ENCODE measurements at regions not wholly inside any gene's neighbourhood (a gene's known extent, or its start where the extent isn't known, plus 50 kb on each side); places are given as distances from the start of the nearest gene placed in this dataset.

GRCh38 chr7:155998766-155999630, 186.7 kb upstream of the SHH start:
- Mint-ChIP-seq H3K36me3 (peaks cover 0 to 10% of the 10 kb centered on the region in 2 donors), H3K27ac (no peak overlapping the region), H3K9me3 (peaks cover 0 to 3% of the 10 kb centered on the region in 2 donors)
- ATAC-seq (no peak), DNase-seq (ENCODE audit: low spot score in 2 of 2) (peak in 1 of 2 donors; percentile 52)

DNA sequence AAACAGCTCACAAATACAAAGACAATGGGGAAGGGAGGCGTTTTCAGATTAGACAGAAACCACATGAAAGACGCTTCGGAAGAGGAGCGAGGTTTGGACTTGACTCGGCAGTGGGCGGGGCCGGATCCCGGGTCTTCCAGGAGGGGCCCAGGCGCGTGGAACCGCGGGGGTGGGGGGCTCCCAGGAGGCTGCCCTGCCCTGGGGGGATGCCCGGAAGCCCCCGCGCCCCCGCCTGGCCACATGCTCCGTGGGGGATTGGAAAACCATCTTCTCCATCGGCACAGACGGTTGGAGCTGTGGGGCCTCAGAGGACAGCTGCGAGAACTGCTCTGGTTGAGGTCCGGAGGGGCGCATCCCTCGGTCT, 186.0 kb upstream of the SHH start:
- peak; percentile 67 to 74 for ATAC-seq
- Mint-ChIP-seq H3K27ac (no peak overlapping the region), H3K36me3 (peaks cover 0 to 10% of the 10 kb centered on the region in 2 donors), H3K9me3 (peaks cover 2 to 3% of the 10 kb centered on the region in 2 donors)
- DNase-seq (ENCODE audit: low spot score in 2 of 2): peak; percentile 51 to 54

GRCh38 chr7:155997431-155998327, 185.4 kb upstream of the SHH start:
- ATAC-seq (peak; percentile 38 to 52), DNase-seq (ENCODE audit: low spot score in 2 of 2) (peak in 1 of 2 donors; percentile 23)
- H3K36me3 Mint-ChIP-seq: peaks cover 0 to 10% of the 10 kb centered on the region in 2 donors
- H3K27ac Mint-ChIP-seq: peak overlapping the region in 1 of 2 donors; percentile 33
- H3K9me3 Mint-ChIP-seq: peaks cover 3 to 5% of the 10 kb centered on the region in 2 donors

GRCh38 chr7:155996718-155997280, 184.5 kb upstream of the SHH start:
- Mint-ChIP-seq H3K27ac (peak overlapping the region in 1 of 2 donors; percentile 33), H3K9me3 (peaks cover 3 to 5% of the 10 kb centered on the region in 2 donors)
- ATAC-seq: peak in 1 of 2 donors; percentile 17

DNA sequence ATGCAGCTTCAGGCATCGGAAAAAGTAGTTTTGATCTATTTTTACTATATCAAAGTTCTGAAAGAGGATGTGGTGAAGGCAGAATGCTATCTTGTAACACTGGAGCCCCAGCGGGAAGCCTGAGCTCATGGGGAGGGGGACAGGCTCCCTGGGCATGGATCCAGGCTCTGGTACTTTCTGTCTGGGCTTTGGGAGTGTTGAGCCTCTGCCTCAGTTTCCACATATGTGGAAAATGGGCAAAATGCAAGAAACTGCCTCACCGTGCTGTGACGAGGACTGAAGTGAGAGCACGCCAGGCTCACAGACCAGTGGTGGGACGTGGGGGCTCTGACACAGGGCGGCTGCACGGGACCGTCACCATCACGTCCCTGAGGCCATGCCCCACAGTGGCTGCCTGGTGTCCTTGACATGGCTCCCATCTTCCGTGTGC, 182.9 kb upstream of the SHH start:
- peak in 1 of 2 donors; percentile 35 for DNase-seq (ENCODE audit: low spot score in 2 of 2)
- no peak for ATAC-seq
- Mint-ChIP-seq H3K27ac (no peak overlapping the region), H3K36me3 (peaks cover 0 to 10% of the 10 kb centered on the region in 2 donors), H3K9me3 (peaks cover 3 to 10% of the 10 kb centered on the region in 2 donors)

More at GRCh38 chr7:155996718-155997280, 184.5 kb upstream of the SHH start:
- peaks cover 0 to 10% of the 10 kb centered on the region in 2 donors for H3K36me3 Mint-ChIP-seq
- DNase-seq (ENCODE audit: low spot score in 2 of 2): no peak

GRCh38 chr7:155994279-155994811, 182.1 kb upstream of the SHH start:
- DNase-seq (ENCODE audit: low spot score in 2 of 2) (peak in 1 of 2 donors; percentile 39), ATAC-seq (no peak)
- no peak overlapping the region for H3K27ac Mint-ChIP-seq
- peaks cover 8 to 15% of the 10 kb centered on the region in 2 donors for H3K9me3 Mint-ChIP-seq
- H3K36me3 Mint-ChIP-seq: peaks cover 5 to 10% of the 10 kb centered on the region in 2 donors

- H3K27ac Mint-ChIP-seq: no peak overlapping the region
- ATAC-seq: no peak
- DNase-seq (ENCODE audit: low spot score in 2 of 2): no peak
Measured at GRCh38 chr7:155993420-155994278, 181.4 kb upstream of the SHH start.

GRCh38 chr7:155992974-155993373, 180.7 kb upstream of the SHH start:
- peaks cover 7 to 10% of the 10 kb centered on the region in 2 donors for H3K36me3 Mint-ChIP-seq
- peaks cover 7 to 17% of the 10 kb centered on the region in 2 donors for H3K9me3 Mint-ChIP-seq
- no peak for DNase-seq (ENCODE audit: low spot score in 2 of 2)
- no peak for ATAC-seq
- no peak overlapping the region for H3K27ac Mint-ChIP-seq

More at GRCh38 chr7:155993420-155994278, 181.4 kb upstream of the SHH start:
- H3K9me3 Mint-ChIP-seq: peaks cover 10 to 17% of the 10 kb centered on the region in 2 donors
- peaks cover 7 to 10% of the 10 kb centered on the region in 2 donors for H3K36me3 Mint-ChIP-seq

DNA sequence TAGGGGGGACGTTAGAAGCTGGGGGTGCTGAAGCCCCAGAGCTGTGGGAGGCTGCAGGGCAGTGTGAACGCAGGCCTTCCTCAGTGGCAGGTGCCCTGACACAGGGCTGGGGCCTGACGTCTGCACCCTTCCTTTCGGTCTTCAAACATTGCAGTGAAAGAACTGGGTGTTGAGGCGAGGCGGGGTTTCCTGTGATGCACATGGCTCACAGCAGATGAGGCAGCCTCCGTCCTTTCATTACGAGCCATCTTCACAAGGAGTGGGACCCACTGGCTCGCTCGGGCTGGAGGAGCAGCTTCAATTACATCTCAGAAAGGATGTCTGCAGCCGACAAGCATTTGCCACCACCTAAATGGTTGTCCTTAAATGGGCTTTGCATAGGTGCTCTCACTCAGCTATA, 180.3 kb upstream of the SHH start:
- Mint-ChIP-seq H3K27ac (no peak overlapping the region), H3K36me3 (peaks cover 7 to 10% of the 10 kb centered on the region in 2 donors), H3K9me3 (peaks cover 6 to 17% of the 10 kb centered on the region in 2 donors)
- DNase-seq (ENCODE audit: low spot score in 2 of 2): no peak
- peak; percentile 20 to 36 for ATAC-seq

DNA sequence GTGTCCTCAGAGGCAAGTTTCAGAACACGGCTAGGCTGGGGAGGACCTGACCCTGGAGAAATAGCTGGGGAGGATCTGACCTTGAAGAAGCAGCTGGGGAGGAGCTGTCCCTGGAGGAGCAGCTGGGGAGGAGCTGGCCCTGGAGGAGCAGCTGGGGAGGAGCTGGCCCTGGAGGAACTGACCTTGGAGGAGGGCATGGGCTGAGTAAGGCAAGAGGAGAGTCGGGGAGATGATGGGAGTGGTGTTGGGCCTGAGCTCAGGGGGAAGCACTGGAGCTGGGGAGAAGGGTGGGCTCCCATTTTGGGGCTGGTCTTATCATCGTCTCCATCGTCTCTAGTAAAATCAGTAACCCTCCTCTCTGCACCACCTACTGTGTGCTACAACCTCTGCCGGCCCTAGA, 179.8 kb upstream of the SHH start:
- ATAC-seq (no peak), DNase-seq (ENCODE audit: low spot score in 2 of 2) (no peak)
- H3K36me3 Mint-ChIP-seq: peaks cover 6 to 7% of the 10 kb centered on the region in 2 donors
- H3K27ac Mint-ChIP-seq: no peak overlapping the region
- H3K9me3 Mint-ChIP-seq: peaks cover 6 to 17% of the 10 kb centered on the region in 2 donors

DNA sequence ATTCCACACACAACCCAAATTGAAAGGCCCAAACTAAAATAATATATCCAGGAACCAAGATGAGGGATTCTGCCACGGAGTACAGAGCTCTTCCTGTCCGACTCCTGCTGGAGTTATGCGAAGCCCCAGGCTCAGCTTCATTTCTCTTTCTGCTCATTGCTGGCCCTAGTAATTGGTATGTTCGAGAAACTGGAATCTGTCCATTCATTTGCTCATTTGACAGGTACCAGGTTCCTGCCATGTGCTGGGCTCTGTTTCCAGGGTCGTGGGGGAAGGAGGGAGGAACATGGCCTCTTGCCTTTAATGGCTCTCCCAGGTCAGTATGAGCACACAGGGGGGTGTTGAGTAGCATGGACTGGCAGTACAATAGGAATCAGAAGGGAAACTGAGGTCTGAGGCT, 179.2 kb upstream of the SHH start:
- DNase-seq (ENCODE audit: low spot score in 2 of 2) (no peak), ATAC-seq (no peak)
- Mint-ChIP-seq H3K27ac (no peak overlapping the region), H3K9me3 (peaks cover 6 to 17% of the 10 kb centered on the region in 2 donors), H3K36me3 (peaks cover 0 to 7% of the 10 kb centered on the region in 2 donors)

GRCh38 chr7:155988416-155988815, 176.2 kb upstream of the SHH start:
- H3K27ac Mint-ChIP-seq: no peak overlapping the region
- peaks cover 0 to 7% of the 10 kb centered on the region in 2 donors for H3K36me3 Mint-ChIP-seq
- no peak for ATAC-seq
- DNase-seq (ENCODE audit: low spot score in 2 of 2): peak in 1 of 2 donors; percentile 21
- H3K9me3 Mint-ChIP-seq: peaks cover 6 to 16% of the 10 kb centered on the region in 2 donors

- H3K27ac Mint-ChIP-seq: no peak overlapping the region
- DNase-seq (ENCODE audit: low spot score in 2 of 2): peak in 1 of 2 donors; percentile 37
Measured at GRCh38 chr7:155987681-155988235, 175.5 kb upstream of the SHH start.

GRCh38 chr7:155986497-155987160, 174.4 kb upstream of the SHH start:
- H3K9me3 Mint-ChIP-seq: peaks cover 6 to 11% of the 10 kb centered on the region in 2 donors
- no peak overlapping the region for H3K27ac Mint-ChIP-seq

More at GRCh38 chr7:155987681-155988235, 175.5 kb upstream of the SHH start:
- ATAC-seq: no peak
- Mint-ChIP-seq H3K36me3 (peaks cover 0 to 7% of the 10 kb centered on the region in 2 donors), H3K9me3 (peaks cover 6 to 11% of the 10 kb centered on the region in 2 donors)

More at GRCh38 chr7:155986497-155987160, 174.4 kb upstream of the SHH start:
- ATAC-seq (no peak), DNase-seq (ENCODE audit: low spot score in 2 of 2) (peak in 1 of 2 donors; percentile 9)
- peaks cover 0 to 7% of the 10 kb centered on the region in 2 donors for H3K36me3 Mint-ChIP-seq
